Endothelial cell of umbilical vein (primary cell): ENCODE measurements at regions not wholly inside any gene's neighbourhood (a gene's known extent, or its start where the extent isn't known, plus 50 kb on each side); places are given as distances from the start of the nearest gene placed in this dataset.

Experiments used
- BruUV-seq: library from RNA; stranded (reverse); fragments of 400-500 nt; replicated peaks from 2 replicates; lab custom pipeline; 2021; lab: Mats Ljungman, UMichigan
- CTCF ChIA-PET: fragments of 300-600, 350-600 bp; sonication (Branson Sonifier 250); formaldehyde crosslinking; loops from one replicate; lab custom pipeline; 2021; ENCODE audit warnings: antibody characterized with exemption, inconsistent platforms; lab: Charles Lee
- POLR2A ChIA-PET: fragments of 300-600, 350-600 bp; sonication (Branson Sonifier 250); formaldehyde crosslinking; loops from one replicate; lab custom pipeline; 2021; ENCODE audit warnings: antibody characterized with exemption, inconsistent platforms; lab: Charles Lee
- DNase-seq: peaks from one replicate; pipeline ENCODE4 v3.0.0-alpha.2; 2011; ENCODE audit warnings: low read depth, low spot score
- FAIRE-seq: peaks from 2 replicates; lab custom pipeline; 2011; peaks lifted over from hg19 to GRCh38; lab: Jason Lieb, UNC
- H2AFZ ChIP-seq: 2 replicates; pipeline ENCODE4 v1.6.0; 2012; ENCODE audit warnings: low read depth, low read length, control low read depth, inconsistent platforms
- H3K27ac ChIP-seq: 2 replicates; pipeline ENCODE4 v1.5.1; 2011; ENCODE audit warnings: low read depth, mild to moderate bottlenecking, control low read depth, low read length, moderate library complexity; ENCODE audit not compliant: insufficient read depth
- H3K27me3 ChIP-seq, 2 experiments: 2 replicates each; pipeline versions ENCODE4 v1.6.0 to v1.6.1; 2011; ENCODE audit warnings: low read length in 2 of 2, mixed read lengths in 1 of 2; ENCODE audit not compliant: control insufficient read depth in 2 of 2, insufficient read depth in 2 of 2
- H3K36me3 ChIP-seq, 2 experiments: 2 replicates in 1 of 2; 3 replicates in 1 of 2; pipeline ENCODE4 v1.5.1; 2011; ENCODE audit warnings: low read length in 2 of 2, mild to moderate bottlenecking in 1 of 2, moderate library complexity in 1 of 2; ENCODE audit not compliant: control insufficient read depth in 2 of 2, insufficient read depth in 2 of 2; ENCODE audit errors: extremely low read depth in 1 of 2
- H3K4me1 ChIP-seq: 3 replicates; pipeline ENCODE4 v1.5.1; 2011; ENCODE audit warnings: mild to moderate bottlenecking, low read length; ENCODE audit not compliant: control insufficient read depth, insufficient read depth; ENCODE audit errors: extremely low read depth
- H3K4me2 ChIP-seq: 2 replicates; pipeline ENCODE4 v1.6.1; 2011; ENCODE audit warnings: low read length, control low read depth, mixed read lengths; ENCODE audit not compliant: insufficient read depth
- H3K4me3 ChIP-seq, 3 experiments: fragments of 200-600 bp in 1 of 3; sonication (generic), shearing (Covaris generic) in 1 of 3; replicated peaks in 1 of 3; 2 replicates each; pipeline ENCODE4 v1.5.1; 2011 to 2016; ENCODE audit warnings: control low read depth in 3 of 3, low read length in 3 of 3, mild to moderate bottlenecking in 2 of 3, inconsistent platforms in 1 of 3, low read depth in 1 of 3, moderate library complexity in 1 of 3; ENCODE audit not compliant: insufficient read depth in 1 of 3
- H3K79me2 ChIP-seq: 2 replicates; pipeline ENCODE4 v1.6.0; 2012; ENCODE audit warnings: low read length, inconsistent platforms; ENCODE audit not compliant: control insufficient read depth, insufficient read depth
- H3K9ac ChIP-seq: replicated peaks from 2 replicates; pipeline ENCODE3; 2011; ENCODE audit warnings: low read length, control low read depth; ENCODE audit not compliant: insufficient read depth; ENCODE audit errors: extremely low read depth
- H3K9me1 ChIP-seq: replicated peaks from 3 replicates; pipeline ENCODE4 v1.6.0; 2011; ENCODE audit warnings: mild to moderate bottlenecking, low read length; ENCODE audit not compliant: control insufficient read depth, insufficient read depth; ENCODE audit errors: extremely low read depth
- H3K9me3 ChIP-seq: replicated peaks from 2 replicates; pipeline ENCODE4 v1.5.1; 2012; ENCODE audit warnings: low read length, inconsistent platforms; ENCODE audit not compliant: control insufficient read depth, insufficient read depth
- H4K20me1 ChIP-seq: replicated peaks from 2 replicates; pipeline ENCODE3; 2011; ENCODE audit warnings: mild to moderate bottlenecking, low read length; ENCODE audit not compliant: control insufficient read depth, insufficient read depth; ENCODE audit errors: extremely low read depth
- EZH2 ChIP-seq: IDR thresholded peaks from 2 replicates; pipeline ENCODE4 v1.6.1; 2012; ENCODE audit warnings: borderline replicate concordance, low read depth, mild to moderate bottlenecking, moderate library complexity, low read length, inconsistent platforms; ENCODE audit not compliant: severe bottlenecking
- FOS ChIP-seq: IDR thresholded peaks from 2 replicates; pipeline ENCODE4 v1.6.1; 2011; ENCODE audit warnings: mild to moderate bottlenecking, low read length, moderate library complexity, borderline replicate concordance; ENCODE audit not compliant: insufficient read depth
- GATA2 ChIP-seq: IDR thresholded peaks from 2 replicates; pipeline ENCODE4 v1.7.0; 2011; ENCODE audit warnings: low read depth, mild to moderate bottlenecking, moderate library complexity, mixed read lengths, low read length; ENCODE audit not compliant: insufficient read length, insufficient read depth
- JUN ChIP-seq: IDR thresholded peaks from 2 replicates; pipeline ENCODE4 v1.6.1; 2011; ENCODE audit warnings: borderline replicate concordance, low read depth; ENCODE audit not compliant: insufficient read length, insufficient read depth
- MYC ChIP-seq: IDR thresholded peaks from one replicate; pipeline ENCODE4 v1.6.1; 2011; ENCODE audit warnings: mild to moderate bottlenecking, low read depth, low read length
- POLR2A ChIP-seq: IDR thresholded peaks from 2 replicates; pipeline ENCODE4 v1.6.1; 2012; ENCODE audit warnings: low read depth, mild to moderate bottlenecking, control low read depth, low read length
- POLR2AphosphoS5 ChIP-seq: IDR thresholded peaks from 2 replicates; pipeline ENCODE4 v1.6.1; 2012; ENCODE audit warnings: low read depth, mild to moderate bottlenecking, control low read depth, low read length, moderate library complexity; ENCODE audit not compliant: insufficient read depth
- dilution Hi-C: fragments of 300-500 bp; cut with MboI; formaldehyde crosslinking; loops from one replicate; pipeline ENCODE4 v1.15.0; 2019; ENCODE audit warnings: low sequenced_read_pairs; ENCODE audit not compliant: extremely low pct_ligation_motif_present
- intact Hi-C: fragments of 100-400 bp; cut with micrococcal nuclease; formaldehyde crosslinking; loops from one replicate; pipeline ENCODE4 v1.10.0; 2022
- TF ChIP-seq, protein P1 (sequence below): IDR thresholded peaks from 2 replicates; pipeline ENCODE4 v1.6.1; 2011; ENCODE audit not compliant: insufficient read depth, insufficient read length
- TF ChIP-seq, protein P2 (sequence below), 2 donors: IDR thresholded peaks; 1 replicate in 1 of 2; 2 replicates in 1 of 2; pipeline ENCODE4 v1.5.1; 2011; ENCODE audit warnings: low read length in 2 of 2, mild to moderate bottlenecking in 2 of 2, moderate library complexity in 2 of 2, control low read depth in 1 of 2, inconsistent platforms in 1 of 2, low read depth in 1 of 2; ENCODE audit not compliant: insufficient read depth in 1 of 2; ENCODE audit errors: extremely low read depth in 1 of 2

DNA sequence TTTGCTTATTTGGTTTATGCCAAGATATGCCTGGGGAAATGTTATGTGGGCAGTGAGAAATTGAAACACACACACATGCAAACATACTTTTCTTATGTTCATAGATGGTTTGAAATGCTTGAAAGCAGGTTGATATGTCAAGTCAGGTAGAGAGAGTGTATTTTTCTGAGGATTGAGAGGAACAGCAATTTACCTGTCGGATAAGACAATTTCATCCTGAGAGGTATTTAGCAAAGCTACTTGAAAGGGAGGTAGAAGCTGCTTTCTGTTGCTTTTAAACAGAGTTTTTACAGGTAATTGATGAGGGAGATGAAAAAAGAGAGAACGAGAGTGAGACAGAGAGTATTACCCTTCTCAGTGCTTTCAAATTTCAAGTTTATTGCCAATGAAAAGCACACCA, 854.3 kb downstream of the CDH8 start:
- no peak overlapping the region for H3K27ac ChIP-seq
- no peaks in the 10 kb centered on the region for H3K4me1 ChIP-seq
- BruUV-seq = no TSS peak
- peaks cover 3% of the 10 kb centered on the region for H3K9me3 ChIP-seq
- no peak overlapping the region for H3K9ac ChIP-seq
- TF ChIP-seq GATA2 (no peak), POLR2A (no peak), EZH2 (no peak), JUN (no peak), FOS (no peak)
- TF ChIP-seq, protein P1, sequence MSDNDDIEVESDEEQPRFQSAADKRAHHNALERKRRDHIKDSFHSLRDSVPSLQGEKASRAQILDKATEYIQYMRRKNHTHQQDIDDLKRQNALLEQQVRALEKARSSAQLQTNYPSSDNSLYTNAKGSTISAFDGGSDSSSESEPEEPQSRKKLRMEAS = no peak
- H3K36me3 ChIP-seq = no peaks in the 10 kb centered on the region
- H3K27me3 ChIP-seq = no peaks in the 10 kb centered on the region
- DNase-seq = no peak
- H3K4me3 ChIP-seq = no peak overlapping the region
- no peak for FAIRE-seq
- intact Hi-C loops = no loop called here
- no peaks in the 10 kb centered on the region for H3K79me2 ChIP-seq
- H3K4me2 ChIP-seq = no peak overlapping the region
- no peaks in the 10 kb centered on the region for H3K9me1 ChIP-seq
- POLR2A ChIA-PET = no interaction called here
- H2AFZ ChIP-seq = no peak overlapping the region
- H4K20me1 ChIP-seq = no peaks in the 10 kb centered on the region
- dilution Hi-C loops = no loop called here
- CTCF ChIA-PET = no interaction called here

GRCh38 chr16:61179561-61179960, 856.7 kb downstream of the CDH8 start:
- CTCF ChIA-PET = no interaction called here
- no peaks in the 10 kb centered on the region for H3K36me3 ChIP-seq
- no peak for TF ChIP-seq GATA2
- no peak for TF ChIP-seq MYC
- TF ChIP-seq JUN = no peak
- TF ChIP-seq, protein P1 = no peak
- TF ChIP-seq POLR2A = no peak
- no peak for TF ChIP-seq FOS
- no peak for TF ChIP-seq POLR2AphosphoS5
- TF ChIP-seq, protein P2, sequence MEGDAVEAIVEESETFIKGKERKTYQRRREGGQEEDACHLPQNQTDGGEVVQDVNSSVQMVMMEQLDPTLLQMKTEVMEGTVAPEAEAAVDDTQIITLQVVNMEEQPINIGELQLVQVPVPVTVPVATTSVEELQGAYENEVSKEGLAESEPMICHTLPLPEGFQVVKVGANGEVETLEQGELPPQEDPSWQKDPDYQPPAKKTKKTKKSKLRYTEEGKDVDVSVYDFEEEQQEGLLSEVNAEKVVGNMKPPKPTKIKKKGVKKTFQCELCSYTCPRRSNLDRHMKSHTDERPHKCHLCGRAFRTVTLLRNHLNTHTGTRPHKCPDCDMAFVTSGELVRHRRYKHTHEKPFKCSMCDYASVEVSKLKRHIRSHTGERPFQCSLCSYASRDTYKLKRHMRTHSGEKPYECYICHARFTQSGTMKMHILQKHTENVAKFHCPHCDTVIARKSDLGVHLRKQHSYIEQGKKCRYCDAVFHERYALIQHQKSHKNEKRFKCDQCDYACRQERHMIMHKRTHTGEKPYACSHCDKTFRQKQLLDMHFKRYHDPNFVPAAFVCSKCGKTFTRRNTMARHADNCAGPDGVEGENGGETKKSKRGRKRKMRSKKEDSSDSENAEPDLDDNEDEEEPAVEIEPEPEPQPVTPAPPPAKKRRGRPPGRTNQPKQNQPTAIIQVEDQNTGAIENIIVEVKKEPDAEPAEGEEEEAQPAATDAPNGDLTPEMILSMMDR (IDR thresholded peaks at IDR 0.05; ENCODE audit: extremely low read depth in 1 of 2, insufficient read depth in 1 of 2, low read depth in 1 of 2, low read length in 2 of 2) = no peak
- no peak for TF ChIP-seq EZH2
- H3K4me3 ChIP-seq = no peak overlapping the region
- H2AFZ ChIP-seq = no peak overlapping the region
- H3K4me2 ChIP-seq = no peak overlapping the region
- DNase-seq = no peak
- no peaks in the 10 kb centered on the region for H3K27me3 ChIP-seq
- no peaks in the 10 kb centered on the region for H3K9me1 ChIP-seq
- POLR2A ChIA-PET = no interaction called here
- no peak overlapping the region for H3K9ac ChIP-seq
- intact Hi-C loops = no loop called here
- no peak overlapping the region for H3K27ac ChIP-seq
- dilution Hi-C loops = no loop called here
- no peaks in the 10 kb centered on the region for H4K20me1 ChIP-seq
- peaks cover 3% of the 10 kb centered on the region for H3K9me3 ChIP-seq
- no peaks in the 10 kb centered on the region for H3K4me1 ChIP-seq
- no peak for FAIRE-seq
- BruUV-seq = no TSS peak
- no peaks in the 10 kb centered on the region for H3K79me2 ChIP-seq
